ENCODE measurements at regions not wholly inside any gene's neighbourhood (a gene's known extent, or its start where the extent isn't known, plus 50 kb on each side); places are given as distances from the start of the nearest gene placed in this dataset.

DNA sequence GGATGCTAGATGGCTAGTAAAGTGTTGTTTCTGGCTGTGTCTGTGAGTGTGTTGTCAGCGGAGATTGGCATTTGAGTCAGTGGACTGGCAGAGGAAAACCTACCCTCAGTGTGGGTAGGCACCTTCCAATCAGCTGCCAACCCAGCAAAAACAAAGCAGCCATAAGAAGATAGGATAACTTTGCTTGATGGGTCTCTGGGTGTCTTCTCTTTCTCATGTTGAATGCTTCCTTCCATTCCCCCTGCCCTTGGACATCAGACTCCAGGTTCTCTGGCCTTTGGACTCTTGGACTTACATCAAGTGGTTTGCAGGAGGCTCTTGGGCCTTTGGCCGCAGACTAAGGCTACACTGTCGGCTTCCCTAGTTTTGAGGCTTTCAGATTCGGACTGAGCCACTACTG is 429.0 kb upstream of the ZNF804A start:
- no peak for TF ChIP-seq POLR2AphosphoS5 (IDR thresholded peaks at IDR 0.05)
- no peak for TF ChIP-seq POLR2A (IDR thresholded peaks at IDR 0.05)
- TF ChIP-seq, protein P1, sequence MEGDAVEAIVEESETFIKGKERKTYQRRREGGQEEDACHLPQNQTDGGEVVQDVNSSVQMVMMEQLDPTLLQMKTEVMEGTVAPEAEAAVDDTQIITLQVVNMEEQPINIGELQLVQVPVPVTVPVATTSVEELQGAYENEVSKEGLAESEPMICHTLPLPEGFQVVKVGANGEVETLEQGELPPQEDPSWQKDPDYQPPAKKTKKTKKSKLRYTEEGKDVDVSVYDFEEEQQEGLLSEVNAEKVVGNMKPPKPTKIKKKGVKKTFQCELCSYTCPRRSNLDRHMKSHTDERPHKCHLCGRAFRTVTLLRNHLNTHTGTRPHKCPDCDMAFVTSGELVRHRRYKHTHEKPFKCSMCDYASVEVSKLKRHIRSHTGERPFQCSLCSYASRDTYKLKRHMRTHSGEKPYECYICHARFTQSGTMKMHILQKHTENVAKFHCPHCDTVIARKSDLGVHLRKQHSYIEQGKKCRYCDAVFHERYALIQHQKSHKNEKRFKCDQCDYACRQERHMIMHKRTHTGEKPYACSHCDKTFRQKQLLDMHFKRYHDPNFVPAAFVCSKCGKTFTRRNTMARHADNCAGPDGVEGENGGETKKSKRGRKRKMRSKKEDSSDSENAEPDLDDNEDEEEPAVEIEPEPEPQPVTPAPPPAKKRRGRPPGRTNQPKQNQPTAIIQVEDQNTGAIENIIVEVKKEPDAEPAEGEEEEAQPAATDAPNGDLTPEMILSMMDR (IDR thresholded peaks at IDR 0.05): no peak
